ENCODE measurements at regions not wholly inside any gene's neighbourhood (a gene's known extent, or its start where the extent isn't known, plus 50 kb on each side); places are given as distances from the start of the nearest gene placed in this dataset.

- Histone ChIP-seq H3K27ac (ENCODE audit: low read depth in 1 of 2, low read length in 1 of 2) (no peak overlapping the region), H3K27me3 (ENCODE audit: control insufficient read depth in 3 of 3, insufficient read depth in 3 of 3, low read length in 2 of 3) (no peaks in the 10 kb centered on the region), H3K36me3 (ENCODE audit: control insufficient read depth in 4 of 4, insufficient read depth in 4 of 4, low read length in 4 of 4) (no peaks in the 10 kb centered on the region), H3K9ac (ENCODE audit: insufficient read depth in 1 of 2, low read length in 2 of 2) (no peak overlapping the region), H3K4me3 (no peak overlapping the region), H3K4me1 (ENCODE audit: control insufficient read depth in 5 of 5, insufficient read depth in 5 of 5, low read length in 5 of 5) (peaks cover 0 to 7% (median 2%) of the 10 kb centered on the region in 5 donors), H3K9me3 (ENCODE audit: control insufficient read depth in 4 of 4, insufficient read depth in 3 of 4, low read length in 3 of 4) (no peaks in the 10 kb centered on the region)
- DNase-seq (no peak), ATAC-seq (ENCODE audit: insufficient read depth, low FRiP score) (no peak)
- TF ChIP-seq, protein P1, sequence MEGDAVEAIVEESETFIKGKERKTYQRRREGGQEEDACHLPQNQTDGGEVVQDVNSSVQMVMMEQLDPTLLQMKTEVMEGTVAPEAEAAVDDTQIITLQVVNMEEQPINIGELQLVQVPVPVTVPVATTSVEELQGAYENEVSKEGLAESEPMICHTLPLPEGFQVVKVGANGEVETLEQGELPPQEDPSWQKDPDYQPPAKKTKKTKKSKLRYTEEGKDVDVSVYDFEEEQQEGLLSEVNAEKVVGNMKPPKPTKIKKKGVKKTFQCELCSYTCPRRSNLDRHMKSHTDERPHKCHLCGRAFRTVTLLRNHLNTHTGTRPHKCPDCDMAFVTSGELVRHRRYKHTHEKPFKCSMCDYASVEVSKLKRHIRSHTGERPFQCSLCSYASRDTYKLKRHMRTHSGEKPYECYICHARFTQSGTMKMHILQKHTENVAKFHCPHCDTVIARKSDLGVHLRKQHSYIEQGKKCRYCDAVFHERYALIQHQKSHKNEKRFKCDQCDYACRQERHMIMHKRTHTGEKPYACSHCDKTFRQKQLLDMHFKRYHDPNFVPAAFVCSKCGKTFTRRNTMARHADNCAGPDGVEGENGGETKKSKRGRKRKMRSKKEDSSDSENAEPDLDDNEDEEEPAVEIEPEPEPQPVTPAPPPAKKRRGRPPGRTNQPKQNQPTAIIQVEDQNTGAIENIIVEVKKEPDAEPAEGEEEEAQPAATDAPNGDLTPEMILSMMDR (IDR thresholded peaks at IDR 0.05; ENCODE audit: control extremely low read depth, extremely low read depth) = no peak
- 79 to 89% methylated on average over 3 of the region's 3 CpGs for WGBS, 2 donors
Observed at GRCh38 chr6:54706391-54706790, 140.2 kb upstream of the FAM83B start.

DNA sequence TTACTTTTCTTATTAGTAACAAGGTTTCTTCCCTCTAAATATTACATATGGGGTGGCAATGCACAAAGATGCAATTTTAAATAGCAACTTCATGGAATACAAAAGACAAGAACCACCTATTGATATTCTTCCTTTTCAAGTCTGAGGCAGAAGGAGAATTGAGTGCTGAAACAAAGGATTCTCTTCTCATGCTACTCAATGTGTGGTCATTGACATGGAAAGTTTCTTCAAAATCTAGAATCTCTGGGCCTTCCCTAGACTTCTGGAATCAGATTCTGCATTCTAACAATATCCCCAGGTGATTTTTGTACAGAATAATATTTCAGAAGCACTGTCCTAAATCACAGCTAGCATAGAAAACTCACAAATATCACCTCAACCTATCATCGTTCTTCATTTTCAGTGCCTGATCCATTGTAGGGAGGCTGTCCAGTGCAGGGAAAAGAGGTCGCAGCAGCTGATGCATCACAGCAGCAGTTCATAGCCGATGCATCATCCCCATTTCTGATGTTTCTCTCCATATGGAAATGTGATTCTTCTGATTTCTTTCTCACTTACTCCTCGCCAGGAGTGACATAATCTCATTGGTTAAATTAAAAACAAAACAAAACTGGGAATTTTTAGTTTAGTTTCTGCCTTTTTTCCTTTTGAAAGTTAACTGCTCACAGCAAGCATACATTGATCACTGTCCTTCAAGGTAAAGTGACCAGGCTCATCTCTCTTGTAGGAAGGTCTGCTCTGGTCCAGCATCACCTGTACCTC lies 139.5 kb upstream of the FAM83B start:
- DNase-seq (peak in 1 of 3 donors; percentile 24), ATAC-seq (ENCODE audit: insufficient read depth, low FRiP score) (no peak)
- no peaks in the 10 kb centered on the region for H3K9me3 ChIP-seq (ENCODE audit: control insufficient read depth in 4 of 4, insufficient read depth in 3 of 4, low read length in 3 of 4)
- no peak overlapping the region for H3K9ac ChIP-seq (ENCODE audit: insufficient read depth in 1 of 2, low read length in 2 of 2)
- no peaks in the 10 kb centered on the region for H3K27me3 ChIP-seq (ENCODE audit: control insufficient read depth in 3 of 3, insufficient read depth in 3 of 3, low read length in 2 of 3)
- no peaks in the 10 kb centered on the region for H3K36me3 ChIP-seq (ENCODE audit: control insufficient read depth in 4 of 4, insufficient read depth in 4 of 4, low read length in 4 of 4)
- H3K4me3 ChIP-seq = no peak overlapping the region
- no peak overlapping the region for H3K27ac ChIP-seq (ENCODE audit: low read depth in 1 of 2, low read length in 1 of 2)
- TF ChIP-seq, protein P1 (IDR thresholded peaks at IDR 0.05; ENCODE audit: control extremely low read depth, extremely low read depth) = no peak
- peaks cover 0 to 7% (median 2%) of the 10 kb centered on the region in 5 donors for H3K4me1 ChIP-seq (ENCODE audit: control insufficient read depth in 5 of 5, insufficient read depth in 5 of 5, low read length in 5 of 5)
- 80 to 81% methylated on average over 4 of the region's 4 CpGs for WGBS, 2 donors

GRCh38 chr6:54710456-54710855 lies 136.1 kb upstream of the FAM83B start:
- no peaks in the 10 kb centered on the region for H3K36me3 ChIP-seq (ENCODE audit: control insufficient read depth in 4 of 4, insufficient read depth in 4 of 4, low read length in 4 of 4)
- ATAC-seq (ENCODE audit: insufficient read depth, low FRiP score) = no peak
- H3K27ac ChIP-seq (ENCODE audit: low read depth in 1 of 2, low read length in 1 of 2) = no peak overlapping the region
- 55 to 69% methylated on average over 2 of the region's 2 CpGs for WGBS, 2 donors
- H3K9ac ChIP-seq (ENCODE audit: insufficient read depth in 1 of 2, low read length in 2 of 2) = no peak overlapping the region
- no peak overlapping the region for H3K4me3 ChIP-seq
- TF ChIP-seq, protein P1 (IDR thresholded peaks at IDR 0.05; ENCODE audit: control extremely low read depth, extremely low read depth) = no peak
- no peaks in the 10 kb centered on the region for H3K27me3 ChIP-seq (ENCODE audit: control insufficient read depth in 3 of 3, insufficient read depth in 3 of 3, low read length in 2 of 3)
- DNase-seq = peak in 2 of 3 donors; percentile 46 to 63
- H3K4me1 ChIP-seq (ENCODE audit: control insufficient read depth in 5 of 5, insufficient read depth in 5 of 5, low read length in 5 of 5) = peaks cover 0 to 7% (median 2%) of the 10 kb centered on the region in 5 donors
- no peaks in the 10 kb centered on the region for H3K9me3 ChIP-seq (ENCODE audit: control insufficient read depth in 4 of 4, insufficient read depth in 3 of 4, low read length in 3 of 4)
